Activated B cell treated with CpG ODN at 0.5 μM for 24 hours (primary cell): ENCODE measurements at regions not wholly inside any gene's neighbourhood (a gene's known extent, or its start where the extent isn't known, plus 50 kb on each side); places are given as distances from the start of the nearest gene placed in this dataset.

Source experiments
- ATAC-seq: fragments of 200-7000 bp; cut with Tn5 transposase; one replicate; pipeline ENCODE4 v1.10.0; 2021; ENCODE audit warnings: low read depth, mild to moderate bottlenecking, moderate library complexity
- CTCF ChIA-PET: fragments of 350-600 bp; sonication (Branson Sonifier 250); formaldehyde crosslinking; loops from one replicate; lab custom pipeline; 2021; ENCODE audit warnings: antibody characterized with exemption; lab: Charles Lee
- POLR2A ChIA-PET: fragments of 350-600 bp; sonication (Branson Sonifier 250); formaldehyde crosslinking; loops from one replicate; lab custom pipeline; 2021; ENCODE audit warnings: antibody characterized with exemption; lab: Charles Lee
- DNase-seq: peaks from one replicate; pipeline ENCODE4 v3.0.0; 2022
- H3K27ac Mint-ChIP-seq: one replicate; pipeline ENCODE4 v1.8.0; 2020; ENCODE audit warnings: mixed read lengths
- H3K27me3 Mint-ChIP-seq: one replicate; pipeline ENCODE4 v1.8.0; 2021; ENCODE audit warnings: mixed read lengths
- H3K36me3 Mint-ChIP-seq: one replicate; pipeline ENCODE4 v1.8.0; 2021; ENCODE audit warnings: low read depth, mixed read lengths
- H3K4me1 Mint-ChIP-seq: one replicate; pipeline ENCODE4 v1.8.0; 2021; ENCODE audit warnings: mixed read lengths
- H3K4me3 Mint-ChIP-seq: one replicate; pipeline ENCODE4 v1.8.0; 2020; ENCODE audit warnings: mild to moderate bottlenecking, mixed read lengths
- H3K9me3 Mint-ChIP-seq: one replicate; pipeline ENCODE4 v1.8.0; 2020; ENCODE audit warnings: mixed read lengths
- CTCF ChIP-seq: fragments of 200-600 bp; IDR thresholded peaks from one replicate; pipeline ENCODE4 v1.8.0; 2022; ENCODE audit warnings: antibody characterized with exemption, mild to moderate bottlenecking
- intact Hi-C: fragments of 100-400 bp; cut with micrococcal nuclease; formaldehyde crosslinking; loops from one replicate; pipeline ENCODE4 v1.15.1; 2024

- Mint-ChIP-seq H3K36me3 (no peaks in the 10 kb centered on the region), H3K4me1 (peaks cover 4% of the 10 kb centered on the region), H3K27ac (no peak overlapping the region), H3K27me3 (peaks cover 23% of the 10 kb centered on the region), H3K4me3 (no peak overlapping the region), H3K9me3 (no peaks in the 10 kb centered on the region)
- ChIA-PET CTCF (no interaction called here), POLR2A (no interaction called here)
- intact Hi-C loops, result no loop called here
- ATAC-seq (no peak), DNase-seq (no peak)
- TF ChIP-seq CTCF, result no peak
Measured at GRCh38 chr1:11342621-11343032, 69.6 kb downstream of the UBIAD1 start.

DNA sequence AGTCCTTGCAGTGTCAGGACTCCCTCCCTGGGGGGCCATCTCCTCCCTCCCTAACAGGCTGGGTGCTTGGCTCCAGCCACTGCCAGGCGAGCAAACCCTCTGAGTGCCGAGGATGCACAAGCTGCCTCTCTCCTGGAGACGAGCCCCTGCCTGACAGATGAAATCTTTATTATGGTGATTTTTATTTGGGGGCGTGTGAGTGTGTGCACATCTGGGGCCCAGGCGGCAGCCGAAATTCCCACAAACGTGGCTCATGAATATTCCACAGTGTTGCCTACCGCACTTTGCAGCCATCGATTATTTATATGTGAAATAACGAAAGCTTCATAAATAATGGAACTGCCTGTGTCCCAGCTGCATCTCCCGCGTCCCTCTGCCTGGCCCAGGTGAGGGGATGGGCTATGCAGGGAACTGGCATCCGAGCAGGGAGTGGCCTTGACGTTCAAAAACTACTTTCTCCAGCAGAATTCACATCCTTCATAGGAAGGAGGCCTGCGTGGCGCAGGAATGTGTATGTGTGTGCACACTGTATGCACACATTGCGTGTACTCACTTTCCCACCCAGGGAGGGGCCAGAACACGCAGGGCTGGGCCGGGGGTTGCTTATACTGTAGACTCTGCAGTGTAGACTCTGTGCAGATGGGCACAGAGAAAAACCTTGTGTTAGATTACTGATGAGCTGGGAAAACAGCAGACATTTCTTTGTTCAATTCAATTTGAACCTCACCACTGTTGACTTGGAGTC, 73.1 kb downstream of the UBIAD1 start:
- CTCF ChIA-PET, result no interaction called here
- intact Hi-C loops, result no loop called here
- H3K27me3 Mint-ChIP-seq, result peaks cover 10% of the 10 kb centered on the region
- no peak for DNase-seq
- no peak overlapping the region for H3K27ac Mint-ChIP-seq
- no peak for ATAC-seq
- TF ChIP-seq CTCF, result no peak
- H3K9me3 Mint-ChIP-seq, result peaks cover 5% of the 10 kb centered on the region
- no peaks in the 10 kb centered on the region for H3K4me1 Mint-ChIP-seq
- POLR2A ChIA-PET, result no interaction called here
- no peak overlapping the region for H3K4me3 Mint-ChIP-seq
- H3K36me3 Mint-ChIP-seq, result no peaks in the 10 kb centered on the region

DNA sequence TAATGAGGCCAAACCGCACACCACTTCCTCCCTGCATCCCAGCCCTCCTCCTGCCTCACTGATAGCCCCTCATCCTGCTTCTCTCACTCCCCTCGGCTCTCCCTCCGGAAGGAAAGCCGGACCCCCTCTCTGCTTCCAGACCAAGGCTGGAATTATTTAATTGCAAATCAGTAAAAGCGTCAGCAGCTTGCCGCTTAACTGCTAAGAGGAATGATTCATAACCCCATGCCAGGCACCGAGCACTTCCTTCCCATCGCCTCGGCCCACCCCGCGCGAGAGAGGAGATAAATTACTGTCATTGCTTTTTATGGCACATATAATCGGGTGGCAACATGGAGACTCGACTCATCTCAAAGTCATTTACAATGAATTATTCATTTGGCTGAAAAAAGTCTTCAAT, 77.3 kb downstream of the UBIAD1 start:
- no peak for TF ChIP-seq CTCF
- no peak overlapping the region for H3K4me3 Mint-ChIP-seq
- peaks cover 6% of the 10 kb centered on the region for H3K4me1 Mint-ChIP-seq
- intact Hi-C loops, result no loop called here
- POLR2A ChIA-PET, result no interaction called here
- H3K27ac Mint-ChIP-seq, result no peak overlapping the region
- CTCF ChIA-PET, result no interaction called here
- H3K27me3 Mint-ChIP-seq, result peaks cover 14% of the 10 kb centered on the region
- DNase-seq (no peak), ATAC-seq (no peak)
- H3K36me3 Mint-ChIP-seq, result no peaks in the 10 kb centered on the region
- H3K9me3 Mint-ChIP-seq, result peaks cover 5% of the 10 kb centered on the region

DNA sequence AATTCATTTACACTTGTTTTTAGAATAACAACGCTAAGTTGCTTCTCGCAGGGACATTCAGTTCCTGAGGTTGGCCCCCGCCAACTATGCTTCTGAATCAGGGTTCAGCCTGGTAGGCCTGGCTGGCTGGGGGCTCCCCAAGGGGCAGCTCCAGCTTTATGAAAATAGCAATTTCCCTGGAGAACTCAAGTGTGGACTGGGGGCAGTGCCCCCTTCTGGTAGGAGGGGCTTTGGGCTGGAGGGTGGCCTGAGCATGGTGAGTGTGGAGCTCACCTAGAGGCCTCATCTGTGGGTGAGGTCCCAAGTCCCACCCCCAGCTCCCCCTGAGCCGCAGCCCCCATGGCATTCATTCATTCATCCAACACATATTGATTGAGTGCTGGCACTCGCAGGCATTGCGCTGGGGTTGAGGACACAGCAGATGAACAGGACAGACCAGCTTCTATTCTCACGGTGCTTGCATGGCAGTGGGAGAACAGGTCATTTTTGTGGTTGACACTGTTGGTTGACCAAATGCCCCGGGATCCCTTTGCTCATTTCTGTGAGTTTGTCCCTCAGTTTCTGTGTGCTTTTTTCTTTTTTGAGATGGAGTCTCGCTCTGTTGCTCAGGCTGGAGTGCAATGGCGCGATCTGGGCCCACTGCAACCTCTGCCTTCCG, 79.2 kb downstream of the UBIAD1 start:
- ATAC-seq, result no peak
- Mint-ChIP-seq H3K27me3 (peaks cover 15% of the 10 kb centered on the region), H3K4me3 (no peak overlapping the region), H3K4me1 (peaks cover 6% of the 10 kb centered on the region), H3K36me3 (no peaks in the 10 kb centered on the region), H3K27ac (no peak overlapping the region), H3K9me3 (peaks cover 5% of the 10 kb centered on the region)
- TF ChIP-seq CTCF, result no peak
- CTCF ChIA-PET, result no interaction called here
- intact Hi-C loops, result no loop called here
- POLR2A ChIA-PET, result no interaction called here
- DNase-seq, result no peak
